A673 (cell line): ENCODE measurements at regions not wholly inside any gene's neighbourhood (a gene's known extent, or its start where the extent isn't known, plus 50 kb on each side); places are given as distances from the start of the nearest gene placed in this dataset.

Source experiments
- BruUV-seq: library from RNA; stranded (reverse); fragments of 400-500 nt; replicated peaks from 2 replicates; lab custom pipeline; 2021; lab: Mats Ljungman, UMichigan
- CTCF ChIA-PET: fragments of 300-600 bp; sonication (Branson Sonifier 250); formaldehyde crosslinking; loops from one replicate; lab custom pipeline; 2022; ENCODE audit warnings: antibody characterized with exemption; lab: Charles Lee
- POLR2A ChIA-PET: fragments of 300-600 bp; sonication (Branson Sonifier 250); formaldehyde crosslinking; loops from one replicate; lab custom pipeline; 2022; ENCODE audit warnings: antibody characterized with exemption; ENCODE audit not compliant: low non-redundant PET; lab: Charles Lee
- DNase-seq: peaks from one replicate; pipeline ENCODE4 v3.0.0-alpha.2; 2015; ENCODE audit warnings: low spot score
- H3K27ac ChIP-seq: fragments of 200-600 bp; sonication (generic); 2 replicates; pipeline ENCODE4 v1.5.1; 2016; ENCODE audit warnings: mixed run types, low read depth, mild to moderate bottlenecking, mixed read lengths, antibody characterized with exemption, low read length; ENCODE audit not compliant: poor library complexity, severe bottlenecking
- H3K27me3 ChIP-seq: fragments of 200-600 bp; sonication (generic); replicated peaks from 2 replicates; pipeline ENCODE4 v1.6.1; 2017; ENCODE audit warnings: mixed run types, low read depth, mild to moderate bottlenecking, mixed read lengths, antibody characterized with exemption, low read length; ENCODE audit not compliant: insufficient read depth, poor library complexity
- H3K36me3 ChIP-seq: fragments of 200-600 bp; sonication (generic); 2 replicates; pipeline ENCODE4 v1.6.1; 2016; ENCODE audit warnings: mixed run types, mild to moderate bottlenecking, mixed read lengths, antibody characterized with exemption, low read length; ENCODE audit not compliant: insufficient read depth, poor library complexity, severe bottlenecking
- H3K4me1 ChIP-seq: fragments of 200-600 bp; sonication (generic); 2 replicates; pipeline ENCODE4 v1.6.1; 2017; ENCODE audit warnings: mixed run types, mild to moderate bottlenecking, mixed read lengths, antibody characterized with exemption, low read length; ENCODE audit not compliant: insufficient read depth, poor library complexity, severe bottlenecking
- H3K4me3 ChIP-seq: fragments of 200-600 bp; sonication (generic); 2 replicates; pipeline ENCODE4 v1.5.1; 2016; ENCODE audit warnings: low read depth, mixed run types, mild to moderate bottlenecking, mixed read lengths, low read length; ENCODE audit not compliant: poor library complexity, severe bottlenecking
- H3K9me3 ChIP-seq: fragments of 200-600 bp; sonication (generic); 2 replicates; pipeline ENCODE4 v1.6.1; 2016; ENCODE audit warnings: mixed run types, low read depth, mild to moderate bottlenecking, mixed read lengths, antibody characterized with exemption, low read length; ENCODE audit not compliant: poor library complexity, severe bottlenecking
- EZH2 ChIP-seq: fragments of 200-600 bp; sonication (generic); IDR thresholded peaks from 2 replicates; pipeline ENCODE4 v1.6.1; 2017; ENCODE audit warnings: borderline replicate concordance, low read depth, mild to moderate bottlenecking, mixed read lengths, antibody characterized with exemption, low read length; ENCODE audit not compliant: poor library complexity, severe bottlenecking
- intact Hi-C: fragments of 100-400 bp; cut with micrococcal nuclease; formaldehyde crosslinking; loops from one replicate; pipeline ENCODE4 v1.10.0; 2022; ENCODE audit not compliant: unreplicated experiment
- TF ChIP-seq, protein P1 (sequence below): fragments of 300-800, 200-600 bp; sonication (generic); conservative IDR thresholded peaks from 2 replicates; pipeline ENCODE4 v1.5.1; 2017; ENCODE audit warnings: low read depth, mild to moderate bottlenecking, antibody characterized with exemption, low read length, moderate library complexity, mixed read lengths

- BruUV-seq, result no TSS peak
- CTCF ChIA-PET, result interaction anchor here (0.6 to 4.8 kb wide), 8 partner anchors 14 to 260 kb away, joined by 3 to 39 read pairs (median 4); partner anchors contain the start of genes IER5 and MR1
- Histone ChIP-seq H3K4me3 (no peak overlapping the region), H3K27ac (no peak overlapping the region), H3K9me3 (no peaks in the 10 kb centered on the region), H3K36me3 (no peaks in the 10 kb centered on the region), H3K4me1 (peaks cover 16% of the 10 kb centered on the region), H3K27me3 (no peaks in the 10 kb centered on the region)
- peak; percentile 91 for DNase-seq
- intact Hi-C loops, result loop anchor here (1.0 to 5.0 kb wide), 4 partner anchors 58 to 610 kb away; no protein-coding TSS in a partner anchor
- POLR2A ChIA-PET, result no interaction called here
- TF ChIP-seq EZH2, result no peak
- TF ChIP-seq, protein P1, sequence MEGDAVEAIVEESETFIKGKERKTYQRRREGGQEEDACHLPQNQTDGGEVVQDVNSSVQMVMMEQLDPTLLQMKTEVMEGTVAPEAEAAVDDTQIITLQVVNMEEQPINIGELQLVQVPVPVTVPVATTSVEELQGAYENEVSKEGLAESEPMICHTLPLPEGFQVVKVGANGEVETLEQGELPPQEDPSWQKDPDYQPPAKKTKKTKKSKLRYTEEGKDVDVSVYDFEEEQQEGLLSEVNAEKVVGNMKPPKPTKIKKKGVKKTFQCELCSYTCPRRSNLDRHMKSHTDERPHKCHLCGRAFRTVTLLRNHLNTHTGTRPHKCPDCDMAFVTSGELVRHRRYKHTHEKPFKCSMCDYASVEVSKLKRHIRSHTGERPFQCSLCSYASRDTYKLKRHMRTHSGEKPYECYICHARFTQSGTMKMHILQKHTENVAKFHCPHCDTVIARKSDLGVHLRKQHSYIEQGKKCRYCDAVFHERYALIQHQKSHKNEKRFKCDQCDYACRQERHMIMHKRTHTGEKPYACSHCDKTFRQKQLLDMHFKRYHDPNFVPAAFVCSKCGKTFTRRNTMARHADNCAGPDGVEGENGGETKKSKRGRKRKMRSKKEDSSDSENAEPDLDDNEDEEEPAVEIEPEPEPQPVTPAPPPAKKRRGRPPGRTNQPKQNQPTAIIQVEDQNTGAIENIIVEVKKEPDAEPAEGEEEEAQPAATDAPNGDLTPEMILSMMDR, result peak; percentile 99
Observed at GRCh38 chr1:181142096-181142958, 53.8 kb downstream of the IER5 start.

GRCh38 chr1:181143102-181143859 is 54.8 kb downstream of the IER5 start:
- H3K36me3 ChIP-seq, result no peaks in the 10 kb centered on the region
- no peaks in the 10 kb centered on the region for H3K9me3 ChIP-seq
- TF ChIP-seq EZH2, result no peak
- TF ChIP-seq, protein P1, result no peak
- H3K4me3 ChIP-seq, result no peak overlapping the region
- H3K27me3 ChIP-seq, result no peaks in the 10 kb centered on the region
- no peak for DNase-seq
- H3K4me1 ChIP-seq, result peaks cover 16% of the 10 kb centered on the region
- intact Hi-C loops, result loop anchor here (5.0 kb wide), 1 partner anchor 611 kb away; no protein-coding TSS in a partner anchor
- no TSS peak for BruUV-seq
- ChIA-PET CTCF (interaction anchor here (0.6 to 4.8 kb wide), 5 partner anchors 59 to 261 kb away, joined by 3 to 39 read pairs (median 19); no protein-coding TSS in a partner anchor), POLR2A (no interaction called here)
- H3K27ac ChIP-seq, result no peak overlapping the region

GRCh38 chr1:181144238-181144637 is 55.7 kb downstream of the IER5 start:
- DNase-seq, result no peak
- POLR2A ChIA-PET, result no interaction called here
- Histone ChIP-seq H3K27ac (no peak overlapping the region), H3K9me3 (no peaks in the 10 kb centered on the region), H3K36me3 (no peaks in the 10 kb centered on the region), H3K4me3 (no peak overlapping the region), H3K4me1 (peaks cover 12% of the 10 kb centered on the region), H3K27me3 (no peaks in the 10 kb centered on the region)
- CTCF ChIA-PET, result interaction anchor here (3.3 to 4.8 kb wide), 2 partner anchors 60 to 262 kb away, joined by 19 to 39 read pairs; no protein-coding TSS in a partner anchor
- TF ChIP-seq EZH2, result no peak
- TF ChIP-seq, protein P1, result no peak
- intact Hi-C loops, result loop anchor here (5.0 kb wide), 1 partner anchor 612 kb away; no protein-coding TSS in a partner anchor
- no TSS peak for BruUV-seq
